Skeletal muscle tissue (tissue), 3 donors: ENCODE measurements at regions not wholly inside any gene's neighbourhood (a gene's known extent, or its start where the extent isn't known, plus 50 kb on each side); places are given as distances from the start of the nearest gene placed in this dataset.

Experiments used
- H3K27ac ChIP-seq: one replicate; pipeline ENCODE4 v1.7.0; 2013; ENCODE audit warnings: mild to moderate bottlenecking, low read depth, low read length, inconsistent platforms
- H3K27me3 ChIP-seq, 3 donors: one replicate each; pipeline ENCODE4 v1.7.0; 2013; ENCODE audit warnings: low read length in 3 of 3; ENCODE audit not compliant: control insufficient read depth in 3 of 3, insufficient read depth in 3 of 3
- H3K36me3 ChIP-seq, 3 donors: one replicate each; pipeline ENCODE4 v1.7.0; 2013; ENCODE audit warnings: low read length in 3 of 3; ENCODE audit not compliant: control insufficient read depth in 3 of 3, insufficient read depth in 3 of 3
- H3K4me1 ChIP-seq, 3 donors: one replicate each; pipeline ENCODE4 v1.7.0; 2013; ENCODE audit warnings: low read length in 3 of 3, mild to moderate bottlenecking in 3 of 3; ENCODE audit not compliant: control insufficient read depth in 3 of 3, insufficient read depth in 3 of 3
- H3K4me3 ChIP-seq, 3 donors: one replicate each; pipeline ENCODE4 v1.7.0; 2013; ENCODE audit warnings: low read length in 3 of 3
- H3K9ac ChIP-seq, 3 donors: one replicate each; pipeline ENCODE4 v1.7.0; 2013; ENCODE audit warnings: low read length in 3 of 3, mild to moderate bottlenecking in 3 of 3, moderate library complexity in 2 of 3, low read depth in 1 of 3
- H3K9me3 ChIP-seq, 3 donors: one replicate each; pipeline ENCODE4 v1.7.0; 2013; ENCODE audit warnings: low read length in 3 of 3; ENCODE audit not compliant: control insufficient read depth in 3 of 3
- donor health status: Osteomylitis.

GRCh38 chr1:235059221-235059620 lies 69.4 kb downstream of the TOMM20 start:
- Histone ChIP-seq H3K9me3 (no peaks in the 10 kb centered on the region), H3K27ac (no peak overlapping the region), H3K36me3 (no peaks in the 10 kb centered on the region), H3K9ac (no peak overlapping the region), H3K4me1 (peaks cover 18 to 26% (median 24%) of the 10 kb centered on the region in 3 donors), H3K27me3 (no peaks in the 10 kb centered on the region), H3K4me3 (no peak overlapping the region)

GRCh38 chr1:235058695-235059094 lies 69.9 kb downstream of the TOMM20 start:
- Histone ChIP-seq H3K27me3 (no peaks in the 10 kb centered on the region), H3K4me1 (peaks cover 18 to 26% (median 24%) of the 10 kb centered on the region in 3 donors), H3K4me3 (no peak overlapping the region), H3K9ac (no peak overlapping the region), H3K36me3 (no peaks in the 10 kb centered on the region), H3K9me3 (no peaks in the 10 kb centered on the region), H3K27ac (no peak overlapping the region)

- Histone ChIP-seq H3K36me3 (no peaks in the 10 kb centered on the region), H3K27me3 (no peaks in the 10 kb centered on the region), H3K27ac (no peak overlapping the region), H3K4me1 (peaks cover 10 to 19% (median 16%) of the 10 kb centered on the region in 3 donors), H3K9me3 (no peaks in the 10 kb centered on the region), H3K9ac (no peak overlapping the region), H3K4me3 (no peak overlapping the region)
Measured at GRCh38 chr1:235057385-235058306, 71.0 kb downstream of the TOMM20 start.

GRCh38 chr1:235056937-235057336 lies 71.7 kb downstream of the TOMM20 start:
- H3K27me3 ChIP-seq: no peaks in the 10 kb centered on the region
- H3K36me3 ChIP-seq: no peaks in the 10 kb centered on the region
- no peaks in the 10 kb centered on the region for H3K9me3 ChIP-seq
- H3K4me3 ChIP-seq: no peak overlapping the region
- H3K27ac ChIP-seq: no peak overlapping the region
- H3K9ac ChIP-seq: no peak overlapping the region
- peaks cover 5 to 14% (median 10%) of the 10 kb centered on the region in 3 donors for H3K4me1 ChIP-seq

- Histone ChIP-seq H3K27ac (no peak overlapping the region), H3K4me3 (no peak overlapping the region), H3K9ac (no peak overlapping the region), H3K9me3 (no peaks in the 10 kb centered on the region), H3K4me1 (peaks cover 2 to 6% (median 6%) of the 10 kb centered on the region in 3 donors), H3K27me3 (no peaks in the 10 kb centered on the region), H3K36me3 (no peaks in the 10 kb centered on the region)
Measured at GRCh38 chr1:235054936-235055335, 73.7 kb downstream of the TOMM20 start.

- Histone ChIP-seq H3K4me3 (no peak overlapping the region), H3K36me3 (no peaks in the 10 kb centered on the region), H3K27ac (no peak overlapping the region), H3K27me3 (no peaks in the 10 kb centered on the region), H3K4me1 (peaks cover 2 to 9% (median 8%) of the 10 kb centered on the region in 3 donors), H3K9ac (no peak overlapping the region), H3K9me3 (no peaks in the 10 kb centered on the region)
Measured at GRCh38 chr1:235054466-235054865, 74.2 kb downstream of the TOMM20 start.

- H3K36me3 ChIP-seq: no peaks in the 10 kb centered on the region
- peaks cover 15 to 27% (median 26%) of the 10 kb centered on the region in 3 donors for H3K4me1 ChIP-seq
- H3K9me3 ChIP-seq: no peaks in the 10 kb centered on the region
- no peak overlapping the region for H3K9ac ChIP-seq
- H3K4me3 ChIP-seq: no peak overlapping the region
- H3K27ac ChIP-seq: no peak overlapping the region
- H3K27me3 ChIP-seq: no peaks in the 10 kb centered on the region
Measured at GRCh38 chr1:235052067-235053008, 76.3 kb downstream of the TOMM20 start.

GRCh38 chr1:235051521-235051920 lies 77.1 kb downstream of the TOMM20 start:
- H3K4me3 ChIP-seq: no peak overlapping the region
- H3K27me3 ChIP-seq: no peaks in the 10 kb centered on the region
- H3K4me1 ChIP-seq: peaks cover 16 to 29% (median 28%) of the 10 kb centered on the region in 3 donors
- H3K9ac ChIP-seq: no peak overlapping the region
- H3K27ac ChIP-seq: peak overlapping the region; percentile 19
- no peaks in the 10 kb centered on the region for H3K9me3 ChIP-seq
- H3K36me3 ChIP-seq: no peaks in the 10 kb centered on the region

- Histone ChIP-seq H3K4me1 (peaks cover 16 to 29% (median 28%) of the 10 kb centered on the region in 3 donors), H3K36me3 (no peaks in the 10 kb centered on the region), H3K9ac (no peak overlapping the region), H3K27me3 (no peaks in the 10 kb centered on the region), H3K27ac (peak overlapping the region; percentile 19), H3K4me3 (no peak overlapping the region), H3K9me3 (no peaks in the 10 kb centered on the region)
Measured at GRCh38 chr1:235050911-235051360, 77.7 kb downstream of the TOMM20 start.
